Testis (tissue), 2 donors: ENCODE measurements at regions not wholly inside any gene's neighbourhood (a gene's known extent, or its start where the extent isn't known, plus 50 kb on each side); places are given as distances from the start of the nearest gene placed in this dataset.
A peak's percentile ranks its signal among the peaks of the same experiment; 100 is the strongest.

ENCODE experiments used
- DNase-seq: peaks from one replicate; pipeline ENCODE4 v3.0.0-alpha.2; 2019
- H3K27ac ChIP-seq, 2 donors: fragments of 200-600 bp; sonication (generic); one replicate each; pipeline ENCODE4 v1.5.1; 2019
- H3K27me3 ChIP-seq: fragments of 200-600 bp; sonication (generic); one replicate; pipeline ENCODE4 v1.5.1; 2019
- H3K36me3 ChIP-seq: fragments of 200-600 bp; sonication (generic); one replicate; pipeline ENCODE4 v1.5.1; 2017; ENCODE audit warnings: low read depth; ENCODE audit errors: missing control alignments
- H3K4me1 ChIP-seq: fragments of 200-600 bp; sonication (generic); one replicate; pipeline ENCODE4 v1.5.1; 2019
- H3K4me3 ChIP-seq, 2 donors: fragments of 200-600 bp; sonication (generic); one replicate each; pipeline ENCODE4 v1.5.1; 2017 to 2019
- H3K9me3 ChIP-seq: fragments of 200-600 bp; sonication (generic); one replicate; pipeline ENCODE4 v1.5.1; 2017
- POLR2A ChIP-seq: fragments of 450-650 bp; IDR thresholded peaks from one replicate; pipeline ENCODE4 v1.6.1; 2017; ENCODE audit warnings: antibody characterized with exemption, mild to moderate bottlenecking, moderate library complexity
- WGBS, 2 donors: methylation state at CpG; one replicate each; pipeline ENCODE4 v1.1.5; 2018; 5-methylcytosine and 5-hydroxymethylcytosine counted together
- intact Hi-C: fragments of 100-400 bp; cut with DNase I; formaldehyde crosslinking; loops from one replicate; pipeline ENCODE4 v1.15.1; 2023; ENCODE audit warnings: low total_unique reads
- TF ChIP-seq, protein P1 (sequence below), 3 experiments: fragments of 450-650 bp in 2 of 3; fragments of 200-600 bp in 1 of 3; sonication (generic) in 1 of 3; IDR thresholded peaks; one replicate each; pipeline ENCODE4 v1.5.1; 2016 to 2019; ENCODE audit warnings: antibody characterized with exemption in 3 of 3, mild to moderate bottlenecking in 2 of 3, moderate library complexity in 1 of 3

DNA sequence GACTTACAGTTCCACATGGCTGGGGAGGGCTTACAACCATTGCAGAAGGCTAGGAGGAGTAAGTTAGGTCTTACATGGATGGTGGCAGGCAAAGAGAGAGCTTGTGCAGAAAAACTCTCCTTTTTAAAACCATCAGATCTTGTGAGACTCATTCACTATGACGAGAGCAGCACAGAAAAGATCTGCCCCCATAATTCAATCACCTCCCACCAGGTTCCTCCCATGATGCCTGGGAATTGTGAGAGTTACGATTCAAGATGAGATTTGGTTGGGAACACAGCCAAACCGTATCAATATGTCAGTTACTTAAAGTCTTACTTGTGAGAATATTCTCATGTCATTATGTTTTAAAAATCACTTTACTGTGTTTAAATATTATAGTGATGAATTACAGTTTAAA is 481.9 kb downstream of the ARL4A start:
- H3K4me1 ChIP-seq = no peaks in the 10 kb centered on the region
- no peaks in the 10 kb centered on the region for H3K36me3 ChIP-seq
- no peak overlapping the region for H3K4me3 ChIP-seq
- no peaks in the 10 kb centered on the region for H3K27me3 ChIP-seq
- no peaks in the 10 kb centered on the region for H3K9me3 ChIP-seq
- 70 to 80% methylated on average over 3 of the region's 3 CpGs for WGBS, 2 donors
- H3K27ac ChIP-seq = no peak overlapping the region
- intact Hi-C loops = no loop called here
- DNase-seq = no peak
- no peak for TF ChIP-seq POLR2A
- TF ChIP-seq, protein P1, sequence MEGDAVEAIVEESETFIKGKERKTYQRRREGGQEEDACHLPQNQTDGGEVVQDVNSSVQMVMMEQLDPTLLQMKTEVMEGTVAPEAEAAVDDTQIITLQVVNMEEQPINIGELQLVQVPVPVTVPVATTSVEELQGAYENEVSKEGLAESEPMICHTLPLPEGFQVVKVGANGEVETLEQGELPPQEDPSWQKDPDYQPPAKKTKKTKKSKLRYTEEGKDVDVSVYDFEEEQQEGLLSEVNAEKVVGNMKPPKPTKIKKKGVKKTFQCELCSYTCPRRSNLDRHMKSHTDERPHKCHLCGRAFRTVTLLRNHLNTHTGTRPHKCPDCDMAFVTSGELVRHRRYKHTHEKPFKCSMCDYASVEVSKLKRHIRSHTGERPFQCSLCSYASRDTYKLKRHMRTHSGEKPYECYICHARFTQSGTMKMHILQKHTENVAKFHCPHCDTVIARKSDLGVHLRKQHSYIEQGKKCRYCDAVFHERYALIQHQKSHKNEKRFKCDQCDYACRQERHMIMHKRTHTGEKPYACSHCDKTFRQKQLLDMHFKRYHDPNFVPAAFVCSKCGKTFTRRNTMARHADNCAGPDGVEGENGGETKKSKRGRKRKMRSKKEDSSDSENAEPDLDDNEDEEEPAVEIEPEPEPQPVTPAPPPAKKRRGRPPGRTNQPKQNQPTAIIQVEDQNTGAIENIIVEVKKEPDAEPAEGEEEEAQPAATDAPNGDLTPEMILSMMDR (IDR thresholded peaks at IDR 0.05) = no peak

- no peaks in the 10 kb centered on the region for H3K4me1 ChIP-seq
- no peaks in the 10 kb centered on the region for H3K9me3 ChIP-seq
- H3K27me3 ChIP-seq = no peaks in the 10 kb centered on the region
- WGBS, 2 donors = 76 to 93% methylated on average over 1 of the region's 1 CpG
- H3K27ac ChIP-seq = no peak overlapping the region
- H3K4me3 ChIP-seq = no peak overlapping the region
- intact Hi-C loops = no loop called here
- no peak for DNase-seq
- no peaks in the 10 kb centered on the region for H3K36me3 ChIP-seq
- TF ChIP-seq, protein P1 (IDR thresholded peaks at IDR 0.05) = no peak
- TF ChIP-seq POLR2A = no peak
Measured at GRCh38 chr7:13174991-13175390, 487.6 kb downstream of the ARL4A start.

GRCh38 chr7:13179011-13179582 is 491.7 kb downstream of the ARL4A start:
- Histone ChIP-seq H3K27me3 (no peaks in the 10 kb centered on the region), H3K9me3 (no peaks in the 10 kb centered on the region), H3K4me3 (no peak overlapping the region), H3K36me3 (no peaks in the 10 kb centered on the region), H3K4me1 (no peaks in the 10 kb centered on the region), H3K27ac (no peak overlapping the region)
- DNase-seq = no peak
- intact Hi-C loops = no loop called here
- WGBS, 2 donors = 79 to 89% methylated on average over 5 of the region's 5 CpGs
- TF ChIP-seq, protein P1 (IDR thresholded peaks at IDR 0.05) = no peak
- no peak for TF ChIP-seq POLR2A

- no peak for DNase-seq
- intact Hi-C loops = no loop called here
- Histone ChIP-seq H3K9me3 (no peaks in the 10 kb centered on the region), H3K27ac (no peak overlapping the region), H3K4me1 (no peaks in the 10 kb centered on the region), H3K36me3 (no peaks in the 10 kb centered on the region), H3K4me3 (no peak overlapping the region), H3K27me3 (no peaks in the 10 kb centered on the region)
- 58% methylated on average over 5 of the region's 5 CpGs for WGBS, 2 donors
- TF ChIP-seq, protein P1 (IDR thresholded peaks at IDR 0.05) = no peak
- TF ChIP-seq POLR2A = no peak
Measured at GRCh38 chr7:13179775-13180523, 492.5 kb downstream of the ARL4A start.

- WGBS, 2 donors = 37 to 44% methylated on average over 3 of the region's 3 CpGs
- no peaks in the 10 kb centered on the region for H3K36me3 ChIP-seq
- no peaks in the 10 kb centered on the region for H3K9me3 ChIP-seq
- no peaks in the 10 kb centered on the region for H3K27me3 ChIP-seq
- no peaks in the 10 kb centered on the region for H3K4me1 ChIP-seq
- no peak for TF ChIP-seq POLR2A
- TF ChIP-seq, protein P1 (IDR thresholded peaks at IDR 0.05) = no peak
- peak; percentile 14 for DNase-seq
- no peak overlapping the region for H3K27ac ChIP-seq
- H3K4me3 ChIP-seq = no peak overlapping the region
- intact Hi-C loops = no loop called here
Measured at GRCh38 chr7:13181216-13181615, 493.8 kb downstream of the ARL4A start.
